Testis (tissue), 2 donors: ENCODE measurements at regions not wholly inside any gene's neighbourhood (a gene's known extent, or its start where the extent isn't known, plus 50 kb on each side); places are given as distances from the start of the nearest gene placed in this dataset.

ENCODE experiments used
- DNase-seq: peaks from one replicate; pipeline ENCODE4 v3.0.0-alpha.2; 2019
- H3K27ac ChIP-seq, 2 donors: fragments of 200-600 bp; sonication (generic); one replicate each; pipeline ENCODE4 v1.5.1; 2019
- H3K27me3 ChIP-seq: fragments of 200-600 bp; sonication (generic); one replicate; pipeline ENCODE4 v1.5.1; 2019
- H3K36me3 ChIP-seq: fragments of 200-600 bp; sonication (generic); one replicate; pipeline ENCODE4 v1.5.1; 2017; ENCODE audit warnings: low read depth; ENCODE audit errors: missing control alignments
- H3K4me1 ChIP-seq: fragments of 200-600 bp; sonication (generic); one replicate; pipeline ENCODE4 v1.5.1; 2019
- H3K4me3 ChIP-seq, 2 donors: fragments of 200-600 bp; sonication (generic); one replicate each; pipeline ENCODE4 v1.5.1; 2017 to 2019
- H3K9me3 ChIP-seq: fragments of 200-600 bp; sonication (generic); one replicate; pipeline ENCODE4 v1.5.1; 2017
- POLR2A ChIP-seq: fragments of 450-650 bp; IDR thresholded peaks from one replicate; pipeline ENCODE4 v1.6.1; 2017; ENCODE audit warnings: antibody characterized with exemption, mild to moderate bottlenecking, moderate library complexity
- WGBS, 2 donors: methylation state at CpG; one replicate each; pipeline ENCODE4 v1.1.5; 2018; 5-methylcytosine and 5-hydroxymethylcytosine counted together
- intact Hi-C: fragments of 100-400 bp; cut with DNase I; formaldehyde crosslinking; loops from one replicate; pipeline ENCODE4 v1.15.1; 2023; ENCODE audit warnings: low total_unique reads
- TF ChIP-seq, protein P1 (sequence below), 3 experiments: fragments of 450-650 bp in 2 of 3; fragments of 200-600 bp in 1 of 3; sonication (generic) in 1 of 3; IDR thresholded peaks; one replicate each; pipeline ENCODE4 v1.5.1; 2016 to 2019; ENCODE audit warnings: antibody characterized with exemption in 3 of 3, mild to moderate bottlenecking in 2 of 3, moderate library complexity in 1 of 3

DNA sequence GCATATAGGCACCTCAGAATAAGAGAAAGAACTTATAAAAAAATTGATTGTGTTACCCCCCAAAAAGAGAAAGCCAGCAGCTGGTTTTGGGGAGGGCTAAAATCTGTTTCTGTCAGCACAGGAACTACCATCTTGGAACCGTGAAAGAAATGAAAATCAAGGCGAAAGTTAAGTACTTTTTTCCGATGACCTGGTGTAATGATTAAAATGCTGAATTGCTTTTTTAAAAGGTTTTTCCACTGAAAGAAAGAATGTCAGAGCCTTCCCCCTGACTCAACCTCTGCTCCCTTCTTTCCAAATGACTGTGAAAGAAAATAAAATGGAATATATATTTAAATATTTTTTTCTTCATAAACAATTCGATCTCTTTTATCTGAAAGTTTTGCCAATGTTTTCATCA lies 570.5 kb upstream of the CFAP20DC start:
- Histone ChIP-seq H3K4me1 (no peaks in the 10 kb centered on the region), H3K27ac (no peak overlapping the region), H3K27me3 (no peaks in the 10 kb centered on the region), H3K36me3 (no peaks in the 10 kb centered on the region), H3K9me3 (no peaks in the 10 kb centered on the region), H3K4me3 (no peak overlapping the region)
- WGBS, 2 donors, result 65 to 77% methylated on average over 4 of the region's 4 CpGs
- no peak for DNase-seq
- intact Hi-C loops, result no loop called here
- TF ChIP-seq, protein P1, sequence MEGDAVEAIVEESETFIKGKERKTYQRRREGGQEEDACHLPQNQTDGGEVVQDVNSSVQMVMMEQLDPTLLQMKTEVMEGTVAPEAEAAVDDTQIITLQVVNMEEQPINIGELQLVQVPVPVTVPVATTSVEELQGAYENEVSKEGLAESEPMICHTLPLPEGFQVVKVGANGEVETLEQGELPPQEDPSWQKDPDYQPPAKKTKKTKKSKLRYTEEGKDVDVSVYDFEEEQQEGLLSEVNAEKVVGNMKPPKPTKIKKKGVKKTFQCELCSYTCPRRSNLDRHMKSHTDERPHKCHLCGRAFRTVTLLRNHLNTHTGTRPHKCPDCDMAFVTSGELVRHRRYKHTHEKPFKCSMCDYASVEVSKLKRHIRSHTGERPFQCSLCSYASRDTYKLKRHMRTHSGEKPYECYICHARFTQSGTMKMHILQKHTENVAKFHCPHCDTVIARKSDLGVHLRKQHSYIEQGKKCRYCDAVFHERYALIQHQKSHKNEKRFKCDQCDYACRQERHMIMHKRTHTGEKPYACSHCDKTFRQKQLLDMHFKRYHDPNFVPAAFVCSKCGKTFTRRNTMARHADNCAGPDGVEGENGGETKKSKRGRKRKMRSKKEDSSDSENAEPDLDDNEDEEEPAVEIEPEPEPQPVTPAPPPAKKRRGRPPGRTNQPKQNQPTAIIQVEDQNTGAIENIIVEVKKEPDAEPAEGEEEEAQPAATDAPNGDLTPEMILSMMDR (IDR thresholded peaks at IDR 0.05), result no peak
- no peak for TF ChIP-seq POLR2A

DNA sequence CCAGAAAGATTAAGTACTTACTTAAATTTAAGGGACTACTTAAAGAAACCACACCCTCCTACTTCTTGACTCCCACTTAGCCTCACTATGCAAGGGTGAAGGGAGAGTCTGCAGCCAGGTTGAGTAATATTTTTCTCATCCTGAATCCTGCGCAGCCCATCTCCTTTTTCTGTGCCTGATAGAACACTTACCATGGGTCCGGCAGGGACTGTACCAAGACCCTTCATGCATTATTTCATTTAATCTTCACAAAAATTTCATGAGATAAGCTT lies 562.6 kb upstream of the CFAP20DC start:
- 93 to 95% methylated on average over 2 of the region's 2 CpGs for WGBS, 2 donors
- intact Hi-C loops, result no loop called here

DNA sequence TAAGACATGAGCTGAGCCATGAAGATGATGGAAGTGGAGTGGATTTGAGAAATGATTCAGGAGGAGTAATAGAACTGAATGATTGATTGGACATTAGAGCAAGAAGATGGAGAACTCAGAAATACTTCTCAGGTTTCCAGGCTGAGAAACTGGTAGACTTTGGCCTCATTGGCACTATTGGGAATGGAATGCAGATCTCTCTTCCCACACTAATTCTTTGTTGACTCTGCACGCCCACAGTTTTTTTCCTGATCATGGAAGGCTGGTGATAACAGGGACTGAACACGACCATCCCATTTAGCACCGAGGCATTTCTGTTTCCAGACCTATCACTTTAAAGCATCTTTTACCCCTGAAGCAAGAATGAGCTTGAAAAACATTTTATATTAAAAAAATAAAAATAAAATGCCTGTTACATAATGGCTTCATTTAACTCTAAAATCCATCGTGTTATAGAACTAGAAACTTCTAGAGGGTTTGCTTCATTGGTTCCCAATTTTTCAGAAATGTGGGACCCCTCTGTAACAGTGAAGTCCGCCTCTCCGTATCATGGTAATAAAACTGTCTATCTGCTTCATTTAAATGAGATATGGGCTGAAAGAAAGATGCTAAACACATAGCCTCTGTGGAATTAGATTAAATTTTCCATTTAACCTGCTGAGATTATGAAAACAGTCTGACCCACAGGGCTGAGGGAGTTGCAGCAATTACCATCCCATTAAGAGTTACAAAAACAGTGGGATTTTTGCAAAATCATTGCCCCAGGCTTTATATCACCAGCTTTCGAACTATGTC lies 562.0 kb upstream of the CFAP20DC start:
- TF ChIP-seq POLR2A, result no peak
- TF ChIP-seq, protein P1 (IDR thresholded peaks at IDR 0.05), result no peak
- no peaks in the 10 kb centered on the region for H3K9me3 ChIP-seq
- no peaks in the 10 kb centered on the region for H3K4me1 ChIP-seq
- no peak overlapping the region for H3K4me3 ChIP-seq
- no peaks in the 10 kb centered on the region for H3K27me3 ChIP-seq
- no peak for DNase-seq
- H3K27ac ChIP-seq, result no peak overlapping the region
- H3K36me3 ChIP-seq, result no peaks in the 10 kb centered on the region
- 70 to 74% methylated on average over 7 of the region's 7 CpGs for WGBS, 2 donors
- intact Hi-C loops, result no loop called here

More for the DNA sequence above, 562.6 kb upstream of the CFAP20DC start:
- Histone ChIP-seq H3K27ac (no peak overlapping the region), H3K27me3 (no peaks in the 10 kb centered on the region), H3K4me3 (no peak overlapping the region), H3K9me3 (no peaks in the 10 kb centered on the region), H3K36me3 (no peaks in the 10 kb centered on the region), H3K4me1 (no peaks in the 10 kb centered on the region)
- no peak for DNase-seq
- TF ChIP-seq, protein P1 (IDR thresholded peaks at IDR 0.05), result no peak
- no peak for TF ChIP-seq POLR2A

DNA sequence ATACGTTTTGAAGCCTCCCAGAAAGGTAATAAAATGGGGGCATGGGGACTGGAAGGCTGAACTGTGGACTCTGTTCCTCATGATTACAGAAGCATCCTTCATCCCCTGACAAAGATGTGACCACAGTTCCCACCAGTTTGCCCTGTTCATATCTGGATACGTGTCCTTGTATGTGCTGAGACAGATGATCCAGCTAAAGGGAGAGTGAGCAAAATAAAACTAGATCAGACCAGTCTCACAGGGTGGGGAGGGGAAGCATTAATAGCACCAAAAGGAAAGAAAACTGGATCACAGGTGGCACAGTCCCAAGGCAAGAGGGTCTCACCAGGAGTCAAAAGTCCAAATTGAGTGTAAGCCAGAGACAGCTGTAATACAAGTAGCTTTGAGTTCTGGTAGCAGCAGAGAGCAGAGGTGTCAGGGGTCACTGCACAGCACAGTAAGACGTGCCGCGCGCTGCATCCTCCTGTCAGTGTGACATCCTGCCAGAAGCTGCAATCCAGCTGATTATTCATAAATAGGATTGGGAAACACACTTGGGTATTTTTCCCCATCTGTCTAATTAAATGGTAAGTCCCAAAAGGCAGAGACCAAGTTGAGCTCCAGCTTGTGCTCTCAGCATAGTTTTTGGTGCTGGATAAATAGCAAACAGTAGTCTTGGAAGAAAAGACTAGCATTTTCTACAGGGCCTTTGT lies 560.0 kb upstream of the CFAP20DC start:
- 61 to 71% methylated on average over 6 of the region's 6 CpGs for WGBS, 2 donors

More for the DNA sequence above, 560.0 kb upstream of the CFAP20DC start:
- Histone ChIP-seq H3K4me1 (no peaks in the 10 kb centered on the region), H3K27ac (no peak overlapping the region), H3K9me3 (no peaks in the 10 kb centered on the region), H3K27me3 (no peaks in the 10 kb centered on the region), H3K4me3 (no peak overlapping the region), H3K36me3 (no peaks in the 10 kb centered on the region)
- intact Hi-C loops, result no loop called here
- DNase-seq, result no peak
- TF ChIP-seq POLR2A, result no peak
- TF ChIP-seq, protein P1 (IDR thresholded peaks at IDR 0.05), result no peak
